Trophoblast cell (in vitro differentiated cells and primary cell): ENCODE measurements at regions not wholly inside any gene's neighbourhood (a gene's known extent, or its start where the extent isn't known, plus 50 kb on each side); places are given as distances from the start of the nearest gene placed in this dataset.

Experiments used
- DNase-seq, 2 donors: peaks; one replicate each; pipeline ENCODE4 v3.0.0-alpha.2; 2016
- H2AFZ ChIP-seq: 2 replicates; pipeline ENCODE4 v1.6.1; 2013; ENCODE audit warnings: low read length, moderate library complexity, mild to moderate bottlenecking; ENCODE audit not compliant: insufficient read depth, poor library complexity
- H2AK5ac ChIP-seq: 2 replicates; pipeline ENCODE4 v1.6.1; 2013; ENCODE audit warnings: mild to moderate bottlenecking, low read length
- H2BK120ac ChIP-seq: 2 replicates; pipeline ENCODE4 v1.6.1; 2013; ENCODE audit warnings: low read length, mild to moderate bottlenecking, moderate library complexity; ENCODE audit not compliant: insufficient read depth, poor library complexity
- H2BK12ac ChIP-seq: 2 replicates; pipeline ENCODE4 v1.6.1; 2013; ENCODE audit warnings: mild to moderate bottlenecking, low read length, moderate library complexity
- H2BK5ac ChIP-seq: 2 replicates; pipeline ENCODE4 v1.6.1; 2013; ENCODE audit warnings: low read length, low read depth, moderate library complexity, mild to moderate bottlenecking; ENCODE audit not compliant: poor library complexity
- H3K14ac ChIP-seq: 2 replicates; pipeline ENCODE4 v1.6.1; 2013; ENCODE audit warnings: mild to moderate bottlenecking, low read length
- H3K18ac ChIP-seq: 2 replicates; pipeline ENCODE4 v1.6.1; 2013; ENCODE audit warnings: mild to moderate bottlenecking, low read length
- H3K23ac ChIP-seq: 2 replicates; pipeline ENCODE4 v1.6.1; 2013; ENCODE audit warnings: low read length
- H3K27ac ChIP-seq: 2 replicates; pipeline ENCODE4 v1.5.1; 2013; ENCODE audit warnings: low read depth, mild to moderate bottlenecking, inconsistent platforms, low read length, moderate library complexity
- H3K27me3 ChIP-seq: 2 replicates; pipeline ENCODE4 v1.6.1; 2013; ENCODE audit warnings: inconsistent platforms, mild to moderate bottlenecking, low read length, moderate library complexity; ENCODE audit not compliant: insufficient read depth
- H3K36me3 ChIP-seq, 2 experiments: 1 replicate in 1 of 2; 2 replicates in 1 of 2; pipeline ENCODE4 v1.6.1; 2013; ENCODE audit warnings: low read length in 2 of 2, mild to moderate bottlenecking in 2 of 2, moderate library complexity in 1 of 2; ENCODE audit not compliant: insufficient read depth in 2 of 2, control insufficient read depth in 1 of 2
- H3K4ac ChIP-seq: 2 replicates; pipeline ENCODE4 v1.6.1; 2013; ENCODE audit warnings: low read depth, mild to moderate bottlenecking, low read length, moderate library complexity
- H3K4me1 ChIP-seq, 2 experiments: 1 replicate in 1 of 2; 2 replicates in 1 of 2; pipeline ENCODE4 v1.6.1; 2013; ENCODE audit warnings: low read length in 2 of 2, mild to moderate bottlenecking in 2 of 2, moderate library complexity in 1 of 2; ENCODE audit not compliant: insufficient read depth in 2 of 2, control insufficient read depth in 1 of 2
- H3K4me2 ChIP-seq: 2 replicates; pipeline ENCODE4 v1.6.1; 2013; ENCODE audit warnings: inconsistent platforms, mild to moderate bottlenecking, low read length, moderate library complexity
- H3K4me3 ChIP-seq: 2 replicates; pipeline ENCODE4 v1.5.1; 2013; ENCODE audit warnings: mild to moderate bottlenecking, low read depth, low read length, inconsistent platforms
- H3K79me1 ChIP-seq: one replicate; pipeline ENCODE4 v1.6.1; 2013; ENCODE audit warnings: low read length
- H3K79me2 ChIP-seq: 2 replicates; pipeline ENCODE4 v1.6.1; 2013; ENCODE audit warnings: low read length, mild to moderate bottlenecking; ENCODE audit not compliant: control insufficient read depth, insufficient read depth, poor library complexity
- H3K9ac ChIP-seq: 2 replicates; pipeline ENCODE4 v1.6.1; 2013; ENCODE audit warnings: mild to moderate bottlenecking, low read length
- H3K9me3 ChIP-seq: 2 replicates; pipeline ENCODE4 v1.6.1; 2013; ENCODE audit warnings: low read depth, mild to moderate bottlenecking, control low read depth, inconsistent platforms, low read length; ENCODE audit not compliant: insufficient read depth
- H4K12ac ChIP-seq: 2 replicates; pipeline ENCODE4 v1.6.1; 2013; ENCODE audit warnings: low read depth, mild to moderate bottlenecking, low read length, moderate library complexity
- H4K8ac ChIP-seq: 2 replicates; pipeline ENCODE4 v1.6.1; 2013; ENCODE audit warnings: low read depth, mild to moderate bottlenecking, low read length, moderate library complexity
- H4K91ac ChIP-seq: one replicate; pipeline ENCODE4 v1.6.1; 2013; ENCODE audit warnings: low read depth, mild to moderate bottlenecking, low read length, moderate library complexity
- WGBS: extraction: QIAGEN DNeasy Blood & Tissue Kit; methylation state at CpG from one replicate; pipeline ENCODE4 v1.1.7; 2013; ENCODE audit warnings: missing lambda C conversion rate; ENCODE audit not compliant: insufficient read length, insufficient coverage; ENCODE audit errors: extremely low coverage; 5-methylcytosine and 5-hydroxymethylcytosine counted together

DNA sequence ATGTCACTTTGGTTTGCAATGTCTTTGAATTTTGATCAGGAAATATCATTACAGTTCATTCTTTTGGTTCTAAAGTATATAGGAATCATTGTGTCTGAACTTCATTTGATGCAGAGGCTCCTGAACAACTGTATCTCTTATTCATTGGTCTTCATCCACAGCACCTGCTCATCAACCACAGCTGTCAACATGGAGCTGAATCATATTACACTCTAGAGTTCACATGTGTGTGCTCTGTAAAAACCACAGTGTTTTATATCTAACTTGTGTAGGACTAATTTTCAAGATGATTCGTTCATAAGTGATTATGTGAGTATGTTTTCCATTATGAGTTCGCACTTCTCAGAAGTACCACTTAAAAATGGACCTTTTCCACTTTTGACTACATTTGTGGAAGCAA lies 643.3 kb upstream of the FAM241A start:
- Histone ChIP-seq H4K12ac (no peak overlapping the region), H2AFZ (no peak overlapping the region), H3K79me1 (no peaks in the 10 kb centered on the region), H4K8ac (no peak overlapping the region), H3K27me3 (no peaks in the 10 kb centered on the region), H4K91ac (no peak overlapping the region), H3K4me3 (no peak overlapping the region), H3K79me2 (no peaks in the 10 kb centered on the region), H2BK12ac (no peak overlapping the region), H3K4me2 (no peak overlapping the region), H3K9me3 (no peaks in the 10 kb centered on the region), H3K18ac (no peak overlapping the region), H3K23ac (no peak overlapping the region), H3K9ac (no peak overlapping the region), H3K36me3 (no peaks in the 10 kb centered on the region), H3K14ac (no peak overlapping the region), H2BK5ac (no peak overlapping the region), H3K4me1 (no peaks in the 10 kb centered on the region), H2AK5ac (no peak overlapping the region), H3K27ac (no peak overlapping the region), H3K4ac (no peak overlapping the region), H2BK120ac (no peak overlapping the region)
- no CpG with 5 or more reads among the region's 2 CpGs for WGBS
- DNase-seq, result no peak

DNA sequence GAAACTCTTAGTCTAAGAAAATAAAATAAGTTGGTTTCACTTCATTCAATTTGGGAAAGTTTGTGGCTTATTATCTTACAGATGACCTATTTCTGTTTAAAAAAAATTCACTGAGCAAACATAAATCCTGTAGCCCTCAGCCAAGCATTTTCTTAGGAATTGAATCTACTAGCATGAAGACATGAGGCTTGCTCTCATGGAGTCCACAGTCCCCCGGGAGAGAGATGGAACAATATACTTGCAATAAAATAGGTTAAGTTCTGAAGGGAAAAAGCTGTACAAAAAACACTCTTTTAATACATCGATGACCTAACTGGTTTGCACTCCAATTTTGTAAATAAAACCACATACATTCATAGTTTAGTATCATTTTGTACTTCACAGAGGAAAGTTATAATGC lies 642.6 kb upstream of the FAM241A start:
- no CpG with 5 or more reads among the region's 2 CpGs for WGBS

DNA sequence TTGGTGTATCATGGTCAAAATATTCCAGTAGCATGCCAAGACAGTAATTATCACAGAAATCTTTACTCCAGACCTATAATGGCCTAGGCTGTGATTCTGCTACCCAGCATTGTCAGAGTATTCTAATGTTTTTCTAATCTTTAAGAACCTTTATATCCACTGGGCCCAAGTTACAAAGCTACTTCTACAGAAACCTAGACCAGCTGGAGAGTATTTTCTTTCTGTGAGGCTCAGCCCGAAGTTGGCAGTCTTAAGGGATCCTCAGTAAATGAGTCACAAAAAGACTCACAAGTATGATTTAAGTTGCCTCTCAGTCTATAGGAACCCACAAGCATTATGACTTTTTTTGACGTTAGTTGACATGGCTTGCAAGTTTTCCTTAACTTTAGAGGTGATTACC lies 638.5 kb upstream of the FAM241A start:
- H3K14ac ChIP-seq, result no peak overlapping the region
- no peak overlapping the region for H3K18ac ChIP-seq
- no peaks in the 10 kb centered on the region for H3K79me2 ChIP-seq
- H2AK5ac ChIP-seq, result no peak overlapping the region
- H2BK5ac ChIP-seq, result no peak overlapping the region
- H3K9ac ChIP-seq, result no peak overlapping the region
- no peak overlapping the region for H3K23ac ChIP-seq
- H4K8ac ChIP-seq, result no peak overlapping the region
- no peak overlapping the region for H4K12ac ChIP-seq
- no peak overlapping the region for H3K4ac ChIP-seq
- WGBS, result no CpG with 5 or more reads among the region's 2 CpGs
- H3K79me1 ChIP-seq, result no peaks in the 10 kb centered on the region
- no peaks in the 10 kb centered on the region for H3K4me1 ChIP-seq
- H3K9me3 ChIP-seq, result no peaks in the 10 kb centered on the region
- no peaks in the 10 kb centered on the region for H3K36me3 ChIP-seq
- H2BK120ac ChIP-seq, result no peak overlapping the region
- H3K4me3 ChIP-seq, result no peak overlapping the region
- H2BK12ac ChIP-seq, result no peak overlapping the region
- H3K27ac ChIP-seq, result no peak overlapping the region
- H2AFZ ChIP-seq, result no peak overlapping the region
- DNase-seq, result no peak
- H4K91ac ChIP-seq, result no peak overlapping the region
- H3K27me3 ChIP-seq, result no peaks in the 10 kb centered on the region
- H3K4me2 ChIP-seq, result no peak overlapping the region

More for the DNA sequence above, 642.6 kb upstream of the FAM241A start:
- H2AK5ac ChIP-seq, result no peak overlapping the region
- no peak overlapping the region for H3K14ac ChIP-seq
- H3K4me3 ChIP-seq, result no peak overlapping the region
- DNase-seq, result no peak
- no peak overlapping the region for H2BK120ac ChIP-seq
- H4K91ac ChIP-seq, result no peak overlapping the region
- H3K4me2 ChIP-seq, result no peak overlapping the region
- no peaks in the 10 kb centered on the region for H3K79me1 ChIP-seq
- H3K27me3 ChIP-seq, result no peaks in the 10 kb centered on the region
- H3K27ac ChIP-seq, result no peak overlapping the region
- H4K12ac ChIP-seq, result no peak overlapping the region
- no peak overlapping the region for H2BK5ac ChIP-seq
- no peak overlapping the region for H4K8ac ChIP-seq
- no peak overlapping the region for H3K4ac ChIP-seq
- H3K23ac ChIP-seq, result no peak overlapping the region
- no peak overlapping the region for H3K18ac ChIP-seq
- no peaks in the 10 kb centered on the region for H3K9me3 ChIP-seq
- no peaks in the 10 kb centered on the region for H3K79me2 ChIP-seq
- H2BK12ac ChIP-seq, result no peak overlapping the region
- no peak overlapping the region for H2AFZ ChIP-seq
- no peaks in the 10 kb centered on the region for H3K36me3 ChIP-seq
- H3K9ac ChIP-seq, result no peak overlapping the region
- no peaks in the 10 kb centered on the region for H3K4me1 ChIP-seq

DNA sequence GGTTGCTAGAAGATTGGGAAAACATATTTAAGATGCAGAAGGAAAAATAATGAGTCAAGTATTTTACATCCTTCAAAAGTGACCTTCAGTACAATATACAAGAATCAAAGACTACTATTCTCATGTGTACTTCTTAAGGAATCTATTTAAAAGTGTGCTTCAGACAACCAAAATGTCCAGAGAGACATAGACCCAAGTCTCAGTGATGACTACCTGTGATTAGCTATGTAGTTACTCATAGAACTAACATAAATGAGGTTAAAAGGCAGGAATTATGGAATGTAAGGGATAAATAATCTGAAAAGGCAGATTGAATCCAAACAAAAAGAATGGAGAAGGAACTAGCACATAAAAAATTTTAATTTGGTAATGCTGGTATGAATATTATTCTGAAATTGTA lies 634.7 kb upstream of the FAM241A start:
- no peak overlapping the region for H2AK5ac ChIP-seq
- H3K9me3 ChIP-seq, result no peaks in the 10 kb centered on the region
- no peak overlapping the region for H3K18ac ChIP-seq
- no peak overlapping the region for H4K8ac ChIP-seq
- no peak overlapping the region for H3K27ac ChIP-seq
- no peak overlapping the region for H2BK12ac ChIP-seq
- H3K79me1 ChIP-seq, result no peaks in the 10 kb centered on the region
- H3K4me1 ChIP-seq, result no peaks in the 10 kb centered on the region
- no peak overlapping the region for H3K4ac ChIP-seq
- no peak overlapping the region for H4K91ac ChIP-seq
- no peaks in the 10 kb centered on the region for H3K36me3 ChIP-seq
- H3K4me2 ChIP-seq, result no peak overlapping the region
- no peak overlapping the region for H3K9ac ChIP-seq
- H3K27me3 ChIP-seq, result no peaks in the 10 kb centered on the region
- no peak overlapping the region for H4K12ac ChIP-seq
- H2AFZ ChIP-seq, result no peak overlapping the region
- no peak for DNase-seq
- no peak overlapping the region for H2BK5ac ChIP-seq
- no peak overlapping the region for H3K23ac ChIP-seq
- no peak overlapping the region for H3K14ac ChIP-seq
- H2BK120ac ChIP-seq, result no peak overlapping the region
- H3K4me3 ChIP-seq, result no peak overlapping the region
- H3K79me2 ChIP-seq, result no peaks in the 10 kb centered on the region
